Esophagus squamous epithelium (tissue), 4 donors: ENCODE measurements at regions not wholly inside any gene's neighbourhood (a gene's known extent, or its start where the extent isn't known, plus 50 kb on each side); places are given as distances from the start of the nearest gene placed in this dataset.

Experiments used
- CTCF ChIP-seq, 6 experiments: fragments of 450-650 bp in 4 of 6; fragments of 200-600 bp in 2 of 6; sonication (generic) in 2 of 6; IDR thresholded peaks; one replicate each; pipeline ENCODE4 v1.5.1; 2016 to 2019; ENCODE audit warnings: antibody characterized with exemption in 6 of 6, mild to moderate bottlenecking in 4 of 6, moderate library complexity in 4 of 6
- POLR2A ChIP-seq, 4 donors: fragments of 450-650 bp; IDR thresholded peaks; one replicate each; pipeline ENCODE4 v1.6.1; 2017; ENCODE audit warnings: antibody characterized with exemption in 4 of 4, mild to moderate bottlenecking in 4 of 4, moderate library complexity in 3 of 4

- TF ChIP-seq CTCF (IDR thresholded peaks at IDR 0.05) = no peak
- TF ChIP-seq POLR2A (IDR thresholded peaks at IDR 0.05) = no peak
Measured at GRCh38 chr2:830419-831224, 120.0 kb upstream of the SNTG2 start.
